ENCODE measurements at regions not wholly inside any gene's neighbourhood (a gene's known extent, or its start where the extent isn't known, plus 50 kb on each side); places are given as distances from the start of the nearest gene placed in this dataset.

DNA sequence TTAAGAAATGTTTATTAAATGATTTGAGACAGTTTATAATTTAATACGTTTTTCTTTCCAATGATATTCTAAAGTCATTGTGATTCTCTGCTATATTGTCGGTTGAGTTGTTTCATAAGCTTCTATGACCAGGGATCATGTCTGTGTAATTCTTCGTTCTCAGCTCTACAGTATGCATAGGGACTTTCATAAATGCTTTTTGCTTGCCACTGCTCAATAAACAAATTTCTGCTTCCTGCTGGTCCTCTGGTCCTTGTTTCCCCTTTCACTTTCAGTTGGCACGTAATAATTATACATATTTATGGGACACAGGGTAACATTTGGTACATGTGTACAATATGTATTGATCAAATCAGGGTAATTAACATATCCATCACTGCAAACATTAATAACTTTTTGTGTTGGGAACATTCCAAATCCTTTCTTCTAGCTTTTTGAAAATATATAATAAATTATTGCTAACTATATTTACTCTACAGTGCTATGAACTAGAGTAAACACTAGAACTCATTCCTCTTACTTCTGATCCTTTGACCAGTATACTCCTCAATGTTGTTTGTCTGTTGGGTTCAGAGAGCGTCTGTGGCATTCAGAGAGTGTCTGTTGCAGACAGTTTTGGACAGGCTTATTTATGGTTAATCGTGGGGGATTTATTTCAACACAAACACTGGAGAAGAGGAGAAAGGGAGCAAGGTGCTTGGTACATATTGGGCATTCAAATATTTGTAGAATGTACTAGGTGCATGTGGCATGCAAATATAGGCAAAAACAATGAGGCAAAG lies 68.3 kb upstream of the SPANXB1 start:
- no peaks in the 10 kb centered on the region for H3K79me2 ChIP-seq (ENCODE audit: insufficient read depth, low read length)
- H3K9me3 ChIP-seq (ENCODE audit: low read length), result no peaks in the 10 kb centered on the region
- TF ChIP-seq CTCF (IDR thresholded peaks at IDR 0.05; ENCODE audit: low read length) (no peak), EZH2 (IDR thresholded peaks at IDR 0.05; ENCODE audit: borderline replicate concordance, low read length) (no peak)
- H3K4me1 ChIP-seq (ENCODE audit: insufficient read depth, low read length, severe bottlenecking), result no peaks in the 10 kb centered on the region
- no peaks in the 10 kb centered on the region for H3F3A ChIP-seq (ENCODE audit: insufficient read depth, low read length)
- H3K9ac ChIP-seq (ENCODE audit: low read length), result no peak overlapping the region
- no peaks in the 10 kb centered on the region for H3K27me3 ChIP-seq (ENCODE audit: insufficient read depth, low read length)
- H4K20me1 ChIP-seq (ENCODE audit: insufficient read depth, low read length), result no peaks in the 10 kb centered on the region
- H3K9me2 ChIP-seq (ENCODE audit: low read depth, low read length), result no peaks in the 10 kb centered on the region
- H3K4me2 ChIP-seq (ENCODE audit: low read length), result no peak overlapping the region
- no peaks in the 10 kb centered on the region for H3K36me3 ChIP-seq (ENCODE audit: insufficient read depth, low read length)
- no peak overlapping the region for H2AFZ ChIP-seq (ENCODE audit: low read length)
- H3K4me3 ChIP-seq (ENCODE audit: low read depth, low read length, poor library complexity, severe bottlenecking), result no peak overlapping the region
- H3K27ac ChIP-seq (ENCODE audit: low read depth, low read length, poor library complexity, severe bottlenecking), result no peak overlapping the region

GRCh38 chrX:140943513-140943912 lies 58.9 kb upstream of the SPANXB1 start:
- H3K36me3 ChIP-seq (ENCODE audit: insufficient read depth, low read length), result no peaks in the 10 kb centered on the region

DNA sequence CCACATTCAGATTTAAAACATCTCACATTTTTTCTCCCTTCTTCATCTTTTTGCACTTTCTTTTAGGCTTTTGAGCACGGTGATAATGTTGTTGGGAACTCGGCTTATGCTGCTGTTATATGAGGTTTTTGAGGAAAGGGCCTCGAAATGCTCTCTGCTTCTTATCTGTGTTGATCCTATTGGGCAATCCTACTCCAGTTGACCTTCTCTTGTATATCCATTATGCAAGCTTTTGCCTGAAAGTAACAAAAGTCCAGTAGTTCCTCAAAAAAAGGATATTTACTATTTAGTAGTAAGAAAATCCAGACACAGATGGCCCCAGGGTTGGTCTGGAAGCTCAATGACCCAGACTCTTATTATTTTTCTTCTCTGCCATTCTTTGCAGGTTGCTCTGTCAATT lies 57.7 kb upstream of the SPANXB1 start:
- no peaks in the 10 kb centered on the region for H3K4me1 ChIP-seq (ENCODE audit: insufficient read depth, low read length, severe bottlenecking)

More at GRCh38 chrX:140943513-140943912, 58.9 kb upstream of the SPANXB1 start:
- TF ChIP-seq CTCF (IDR thresholded peaks at IDR 0.05; ENCODE audit: low read length) (no peak), EZH2 (IDR thresholded peaks at IDR 0.05; ENCODE audit: borderline replicate concordance, low read length) (no peak)
- no peak overlapping the region for H3K27ac ChIP-seq (ENCODE audit: low read depth, low read length, poor library complexity, severe bottlenecking)
- H3K27me3 ChIP-seq (ENCODE audit: insufficient read depth, low read length), result no peaks in the 10 kb centered on the region
- H4K20me1 ChIP-seq (ENCODE audit: insufficient read depth, low read length), result no peaks in the 10 kb centered on the region
- no peak overlapping the region for H3K9ac ChIP-seq (ENCODE audit: low read length)
- H3K9me2 ChIP-seq (ENCODE audit: low read depth, low read length), result no peaks in the 10 kb centered on the region
- H2AFZ ChIP-seq (ENCODE audit: low read length), result no peak overlapping the region
- H3F3A ChIP-seq (ENCODE audit: insufficient read depth, low read length), result no peaks in the 10 kb centered on the region
- no peak overlapping the region for H3K4me2 ChIP-seq (ENCODE audit: low read length)
- H3K79me2 ChIP-seq (ENCODE audit: insufficient read depth, low read length), result no peaks in the 10 kb centered on the region
- no peaks in the 10 kb centered on the region for H3K4me1 ChIP-seq (ENCODE audit: insufficient read depth, low read length, severe bottlenecking)
- no peaks in the 10 kb centered on the region for H3K9me3 ChIP-seq (ENCODE audit: low read length)
- H3K4me3 ChIP-seq (ENCODE audit: low read depth, low read length, poor library complexity, severe bottlenecking), result no peak overlapping the region

More for the DNA sequence above, 57.7 kb upstream of the SPANXB1 start:
- H2AFZ ChIP-seq (ENCODE audit: low read length), result no peak overlapping the region
- no peaks in the 10 kb centered on the region for H3K9me2 ChIP-seq (ENCODE audit: low read depth, low read length)
- H3K27me3 ChIP-seq (ENCODE audit: insufficient read depth, low read length), result no peaks in the 10 kb centered on the region
- no peaks in the 10 kb centered on the region for H3K9me3 ChIP-seq (ENCODE audit: low read length)
- H4K20me1 ChIP-seq (ENCODE audit: insufficient read depth, low read length), result no peaks in the 10 kb centered on the region
- no peak overlapping the region for H3K4me3 ChIP-seq (ENCODE audit: low read depth, low read length, poor library complexity, severe bottlenecking)
- H3K36me3 ChIP-seq (ENCODE audit: insufficient read depth, low read length), result no peaks in the 10 kb centered on the region
- H3K9ac ChIP-seq (ENCODE audit: low read length), result no peak overlapping the region
- H3F3A ChIP-seq (ENCODE audit: insufficient read depth, low read length), result no peaks in the 10 kb centered on the region
- no peak for TF ChIP-seq CTCF (IDR thresholded peaks at IDR 0.05; ENCODE audit: low read length)
- no peak for TF ChIP-seq EZH2 (IDR thresholded peaks at IDR 0.05; ENCODE audit: borderline replicate concordance, low read length)
- no peaks in the 10 kb centered on the region for H3K79me2 ChIP-seq (ENCODE audit: insufficient read depth, low read length)
- no peak overlapping the region for H3K4me2 ChIP-seq (ENCODE audit: low read length)
- no peak overlapping the region for H3K27ac ChIP-seq (ENCODE audit: low read depth, low read length, poor library complexity, severe bottlenecking)

Data from OCI-LY1 (cell line).